SKM-1 treated with dmso at 0.1 percent for 144 hours (cell line): ENCODE measurements at regions not wholly inside any gene's neighbourhood (a gene's known extent, or its start where the extent isn't known, plus 50 kb on each side); places are given as distances from the start of the nearest gene placed in this dataset.

Experiments used
- DNase-seq: peaks from one replicate; lab custom pipeline; 2025; ENCODE audit not compliant: unreplicated experiment; lab: John Stamatoyannopoulos, UW

DNA sequence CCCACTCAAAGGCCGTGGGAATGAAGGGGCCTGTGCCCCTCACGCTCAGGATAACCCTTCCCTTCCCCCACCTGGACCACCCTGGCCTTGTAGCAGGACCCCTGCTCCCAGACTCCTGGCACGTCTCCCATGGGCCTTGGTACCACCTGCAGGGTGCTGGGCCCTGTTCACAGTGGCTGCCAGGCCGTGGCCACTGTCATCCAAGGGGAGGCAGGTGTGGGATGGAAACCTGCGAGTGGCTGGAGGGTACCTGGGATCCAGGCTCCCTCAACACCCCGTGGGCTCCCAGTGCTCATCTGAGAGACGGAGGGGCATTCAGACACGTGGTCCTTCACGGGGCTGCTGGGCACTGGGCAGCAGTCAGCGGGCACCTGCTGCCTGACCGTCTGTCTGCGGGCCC, 75.6 kb upstream of the CIBAR2 start:
- no peak for DNase-seq

GRCh38 chr16:85188822-85189672, 76.8 kb upstream of the CIBAR2 start:
- DNase-seq: no peak

DNA sequence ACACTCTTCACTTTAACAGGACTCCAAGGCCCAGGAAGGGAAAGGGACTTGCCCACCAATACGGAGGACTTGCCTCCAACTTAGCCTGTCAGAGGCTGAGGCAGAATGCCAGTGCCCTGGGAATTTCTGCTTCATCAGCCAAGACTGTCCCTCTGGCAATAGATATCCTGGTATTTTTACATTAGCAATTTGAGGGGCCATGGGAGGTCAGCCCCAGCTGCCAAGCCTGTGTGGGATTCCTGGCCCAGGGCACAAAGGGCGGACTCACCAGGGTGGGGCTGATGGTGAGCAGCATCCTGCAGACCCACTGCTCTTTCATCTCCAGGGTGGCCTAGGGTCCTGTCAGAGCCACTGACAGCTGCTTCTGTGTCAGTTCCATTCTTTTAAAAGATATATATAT, 78.3 kb upstream of the CIBAR2 start:
- no peak for DNase-seq

DNA sequence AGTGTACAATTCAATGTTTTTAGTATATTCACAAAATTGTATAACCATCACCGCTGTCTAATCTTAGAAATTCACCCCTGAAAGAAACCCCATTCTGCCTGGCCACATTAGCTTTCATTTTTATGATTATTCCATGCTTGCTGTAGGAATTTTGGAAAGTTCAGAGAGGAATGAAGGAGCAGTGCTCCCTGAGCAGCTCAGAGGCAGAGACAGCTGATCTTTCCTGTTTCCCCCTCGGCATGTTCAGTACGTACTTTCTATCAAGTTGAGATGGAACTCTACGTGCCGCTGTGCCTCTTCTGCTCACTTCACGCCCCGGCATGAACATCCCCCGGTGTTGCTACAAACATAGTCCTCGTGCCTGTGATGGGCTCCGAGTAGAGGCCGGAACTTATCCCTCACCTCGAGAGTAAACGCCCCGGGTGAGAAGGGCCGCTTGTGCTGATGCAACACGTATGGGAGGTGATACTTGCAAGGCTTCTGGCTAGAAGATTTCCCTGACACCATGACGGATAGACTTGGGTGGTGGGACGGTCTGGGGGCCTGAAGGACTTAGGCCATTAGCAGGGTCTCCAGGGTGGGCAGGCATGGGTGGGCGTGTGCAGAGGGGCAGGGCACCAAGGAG, 79.2 kb upstream of the CIBAR2 start:
- DNase-seq: no peak

DNA sequence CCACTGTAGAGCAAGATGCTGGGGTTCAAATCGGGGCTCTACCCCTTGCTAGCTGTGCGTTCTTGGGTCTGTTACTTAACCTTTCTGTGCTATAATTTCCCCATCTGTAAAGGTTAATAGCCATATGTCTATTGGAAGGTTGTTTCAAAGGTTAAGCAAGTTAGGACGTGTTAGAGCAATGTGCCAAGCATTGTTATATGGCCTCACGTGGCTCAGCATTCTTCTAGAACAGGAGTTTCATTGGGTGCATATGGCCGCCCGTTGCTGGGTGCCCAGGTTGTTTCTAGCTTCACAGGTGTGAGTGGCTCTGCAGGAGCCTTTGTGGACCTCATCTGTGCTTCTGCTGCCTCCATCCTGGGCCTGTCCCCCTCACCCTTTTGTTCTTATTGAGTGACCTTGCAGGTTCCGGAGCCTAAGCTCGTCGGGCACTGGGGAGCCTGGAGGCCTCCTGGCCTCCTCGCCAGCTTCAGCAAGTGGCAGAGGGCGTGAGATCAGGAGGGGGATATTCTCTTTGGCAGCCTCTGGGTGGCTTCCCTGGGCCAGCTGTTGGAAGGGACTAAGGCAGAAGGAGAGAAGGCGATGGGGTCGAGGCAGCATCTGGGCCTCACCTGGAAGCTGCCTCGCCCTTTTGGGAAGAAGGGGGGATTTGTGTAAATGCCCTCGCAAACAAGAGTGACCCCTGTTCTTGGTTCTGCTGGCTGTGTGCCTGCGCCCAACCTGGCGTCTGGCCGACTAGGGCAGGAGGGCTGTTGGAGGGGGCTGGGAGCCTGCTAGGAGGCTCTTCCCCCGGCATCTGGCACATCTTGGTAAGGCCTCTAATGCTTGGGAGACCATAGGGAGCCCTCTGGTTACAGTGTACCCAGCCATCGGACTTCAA, 80.2 kb upstream of the CIBAR2 start:
- DNase-seq: no peak

GRCh38 chr16:85193115-85193493, 80.8 kb upstream of the CIBAR2 start:
- no peak for DNase-seq

GRCh38 chr16:85193876-85194275, 81.6 kb upstream of the CIBAR2 start:
- DNase-seq: no peak

GRCh38 chr16:85194307-85195270, 82.3 kb upstream of the CIBAR2 start:
- no peak for DNase-seq

GRCh38 chr16:85195271-85195647, 83.0 kb upstream of the CIBAR2 start:
- DNase-seq: no peak

- no peak for DNase-seq
These were observed 83.9 kb upstream of the CIBAR2 start for GRCh38 chr16:85195900-85196772.

DNA sequence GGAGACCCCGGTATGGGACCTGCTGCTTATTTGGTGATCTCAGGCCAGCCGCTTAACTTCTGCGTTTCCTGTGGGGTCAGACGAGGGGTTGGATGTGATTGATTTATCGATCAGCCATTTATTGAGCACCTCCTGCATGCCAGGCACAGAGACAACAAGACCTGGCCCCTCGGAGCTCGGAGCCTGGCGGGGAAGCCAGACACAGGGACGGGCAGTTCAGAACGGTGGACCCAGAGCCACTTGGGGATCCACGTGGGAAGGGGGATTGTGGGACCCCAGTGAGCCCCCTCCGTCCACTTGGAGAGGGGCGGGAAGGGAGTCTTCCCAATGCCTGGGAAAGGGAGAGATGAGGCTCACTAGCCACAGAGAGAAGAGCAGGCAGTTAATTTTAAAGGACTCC, 84.7 kb upstream of the CIBAR2 start:
- no peak for DNase-seq

- no peak for DNase-seq
These were observed 85.6 kb upstream of the CIBAR2 start for GRCh38 chr16:85197611-85198566.

GRCh38 chr16:85199069-85199725, 86.9 kb upstream of the CIBAR2 start:
- DNase-seq: no peak

- DNase-seq: no peak
These were observed 87.6 kb upstream of the CIBAR2 start for GRCh38 chr16:85199880-85200279.

DNA sequence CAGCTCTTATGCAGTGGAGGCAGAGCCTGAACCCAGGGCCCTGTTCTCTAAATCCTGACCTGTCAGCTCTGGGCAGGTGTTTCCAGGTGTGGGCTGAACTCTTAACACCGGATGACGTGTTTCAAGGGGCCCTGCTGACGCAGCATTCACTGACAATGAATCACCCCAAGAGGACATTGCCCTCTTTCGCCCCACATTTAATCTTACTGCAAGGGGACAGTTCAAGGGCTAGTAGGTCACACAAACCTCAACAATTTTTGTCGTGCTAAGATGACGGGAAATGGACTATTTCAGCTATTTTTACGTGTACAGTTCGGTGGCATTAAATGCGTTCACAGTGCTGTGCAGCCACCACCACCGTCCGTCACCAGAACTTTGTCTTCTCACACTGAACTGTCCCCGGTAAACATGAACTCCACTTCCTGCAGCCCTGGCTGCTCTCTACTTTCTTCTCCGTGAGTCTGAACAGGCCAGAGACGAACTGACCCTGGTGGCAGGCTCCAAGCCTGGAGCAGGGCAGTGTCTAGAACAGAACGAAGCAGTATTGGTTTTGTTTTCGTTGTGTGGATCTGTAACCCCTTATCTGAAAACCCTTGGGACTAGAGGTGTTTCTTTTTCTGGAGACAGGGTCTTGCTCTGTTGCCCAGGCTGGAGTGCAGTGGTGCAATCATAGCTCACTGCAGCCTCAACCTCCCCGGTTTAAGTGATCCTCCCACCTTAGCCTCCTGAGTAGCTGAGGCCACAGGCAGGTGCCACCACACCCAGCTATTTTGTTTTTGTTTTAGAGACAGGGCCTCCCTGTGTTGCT, 88.4 kb upstream of the CIBAR2 start:
- no peak for DNase-seq

DNA sequence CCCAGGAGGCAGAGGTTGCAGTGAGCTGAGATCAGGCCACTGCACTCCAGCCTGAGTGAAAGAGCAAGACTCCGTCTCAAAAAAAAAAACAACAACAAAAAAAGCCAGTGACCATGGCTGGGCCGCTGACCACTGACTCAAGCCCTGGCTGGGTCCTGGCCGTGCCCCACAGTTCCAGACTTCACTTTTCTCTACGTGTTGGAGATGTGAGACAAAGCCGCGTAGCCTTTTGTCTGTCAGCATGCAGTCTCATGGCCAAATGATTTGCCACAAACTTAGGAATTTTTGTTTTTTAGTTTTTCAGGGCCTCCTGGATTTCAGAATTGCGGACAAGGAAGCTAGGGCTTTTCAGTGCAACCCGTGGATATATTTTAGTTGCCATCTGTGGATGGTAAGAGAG, 89.3 kb upstream of the CIBAR2 start:
- no peak for DNase-seq

GRCh38 chr16:85202051-85202601, 89.9 kb upstream of the CIBAR2 start:
- DNase-seq: no peak
